Osteocyte (in vitro differentiated cells): ENCODE measurements at regions not wholly inside any gene's neighbourhood (a gene's known extent, or its start where the extent isn't known, plus 50 kb on each side); places are given as distances from the start of the nearest gene placed in this dataset.

ENCODE experiments used
- DNase-seq: peaks from one replicate; pipeline ENCODE4 v3.0.0; 2021; ENCODE audit warnings: mixed read lengths; ENCODE audit not compliant: unreplicated experiment; ENCODE audit errors: extremely low spot score
- H3K27ac Mint-ChIP-seq: one replicate; pipeline ENCODE4 v1.8.0; 2021; ENCODE audit warnings: mild to moderate bottlenecking, mixed read lengths; ENCODE audit not compliant: unreplicated experiment
- H3K27me3 Mint-ChIP-seq: one replicate; pipeline ENCODE4 v1.8.0; 2021; ENCODE audit warnings: mixed read lengths; ENCODE audit not compliant: unreplicated experiment
- H3K36me3 Mint-ChIP-seq: one replicate; pipeline ENCODE4 v1.8.0; 2021; ENCODE audit warnings: mixed read lengths; ENCODE audit not compliant: unreplicated experiment
- H3K4me1 Mint-ChIP-seq: one replicate; pipeline ENCODE4 v1.8.0; 2021; ENCODE audit warnings: mixed read lengths; ENCODE audit not compliant: unreplicated experiment
- H3K4me3 Mint-ChIP-seq: one replicate; pipeline ENCODE4 v1.8.0; 2021; ENCODE audit warnings: mild to moderate bottlenecking, moderate library complexity, mixed read lengths; ENCODE audit not compliant: unreplicated experiment
- H3K9me3 Mint-ChIP-seq: one replicate; pipeline ENCODE4 v1.8.0; 2021; ENCODE audit warnings: mixed read lengths; ENCODE audit not compliant: unreplicated experiment
- CTCF ChIP-seq: fragments of 200-600 bp; sonication (generic); IDR thresholded peaks from 2 replicates; pipeline ENCODE4 v1.5.0; 2021; ENCODE audit warnings: antibody characterized with exemption, mild to moderate bottlenecking, moderate library complexity

DNA sequence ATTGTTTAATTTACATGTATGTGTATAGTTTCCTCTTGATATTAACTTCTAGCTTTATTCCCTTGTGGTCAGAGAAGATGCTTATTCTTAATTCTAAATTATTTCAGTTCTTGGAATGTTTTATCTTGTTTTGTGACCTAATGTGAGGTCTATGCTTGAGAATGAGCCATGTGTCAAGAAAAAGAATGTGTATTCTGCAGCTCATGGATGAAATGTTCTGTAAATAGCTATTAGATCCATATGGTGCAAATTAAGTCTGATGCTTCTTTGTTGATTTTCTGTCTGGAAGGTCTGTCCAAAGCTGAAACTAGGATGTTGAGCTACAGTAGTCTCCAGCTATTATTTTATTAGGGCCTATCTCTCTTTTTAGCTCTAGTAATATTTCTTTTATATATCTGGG is 187.3 kb upstream of the RASGEF1B start:
- DNase-seq = no peak
- Mint-ChIP-seq H3K27ac (no peak overlapping the region), H3K4me3 (no peak overlapping the region), H3K27me3 (no peaks in the 10 kb centered on the region), H3K36me3 (no peaks in the 10 kb centered on the region), H3K4me1 (no peaks in the 10 kb centered on the region), H3K9me3 (peaks cover 7% of the 10 kb centered on the region)
- TF ChIP-seq CTCF = no peak

DNA sequence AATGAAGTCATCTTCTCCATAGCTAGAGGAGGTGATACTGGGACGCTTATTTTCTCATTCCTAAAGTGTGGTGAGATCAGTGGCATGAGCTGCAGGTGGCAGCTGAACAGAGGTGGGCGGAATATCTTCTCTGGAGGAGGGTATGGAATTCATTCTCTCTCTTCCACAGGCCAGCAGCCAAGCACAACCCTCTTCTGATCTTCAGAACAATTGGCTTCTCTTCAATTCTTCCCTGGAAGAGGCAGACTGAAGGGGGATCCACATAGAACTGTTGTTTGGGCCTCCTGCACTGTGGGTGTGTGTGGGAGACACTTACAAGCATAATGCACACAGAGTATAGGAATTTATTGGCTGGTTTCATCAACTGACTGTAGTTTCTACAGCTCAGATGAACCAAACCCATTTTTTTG is 180.4 kb upstream of the RASGEF1B start:
- TF ChIP-seq CTCF = no peak
- no peak overlapping the region for H3K4me3 Mint-ChIP-seq
- no peak for DNase-seq
- no peaks in the 10 kb centered on the region for H3K36me3 Mint-ChIP-seq
- H3K27me3 Mint-ChIP-seq = peaks cover 2% of the 10 kb centered on the region
- H3K27ac Mint-ChIP-seq = no peak overlapping the region
- H3K4me1 Mint-ChIP-seq = no peaks in the 10 kb centered on the region
- H3K9me3 Mint-ChIP-seq = peaks cover 7% of the 10 kb centered on the region

DNA sequence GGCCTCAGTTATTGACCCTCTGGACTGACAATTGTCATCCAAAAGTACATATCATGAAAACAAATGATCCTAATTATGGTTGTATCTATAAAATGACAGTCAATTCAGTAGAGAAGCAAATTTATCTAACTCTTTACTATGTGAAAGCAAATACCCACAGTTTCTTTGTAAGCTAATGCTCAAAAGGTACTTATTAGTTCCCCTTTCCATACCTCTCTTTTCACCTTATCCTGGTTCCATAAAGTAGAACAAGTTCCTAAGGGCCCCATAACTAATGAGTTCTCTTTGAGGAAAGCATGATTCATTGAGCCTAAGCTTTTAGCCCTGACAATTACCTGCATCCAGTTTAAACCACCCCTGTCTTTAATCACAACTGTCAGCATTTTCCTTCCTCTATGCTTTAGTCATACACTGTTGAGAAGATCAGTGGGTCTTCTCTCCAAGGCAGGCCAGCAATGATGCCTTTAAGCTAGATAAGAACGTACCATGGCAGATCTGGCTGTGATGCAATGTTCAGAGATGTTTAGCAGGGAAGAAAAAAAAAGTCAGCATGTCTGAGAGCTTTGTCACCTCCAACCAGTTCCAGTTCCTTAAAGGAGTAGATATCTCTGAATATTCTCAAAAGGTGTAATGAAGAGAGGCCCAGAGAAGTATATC is 179.7 kb upstream of the RASGEF1B start:
- no peaks in the 10 kb centered on the region for H3K4me1 Mint-ChIP-seq
- no peak for DNase-seq
- H3K27ac Mint-ChIP-seq = no peak overlapping the region
- no peaks in the 10 kb centered on the region for H3K36me3 Mint-ChIP-seq
- H3K9me3 Mint-ChIP-seq = peaks cover 4% of the 10 kb centered on the region
- H3K4me3 Mint-ChIP-seq = no peak overlapping the region
- TF ChIP-seq CTCF = no peak
- peaks cover 2% of the 10 kb centered on the region for H3K27me3 Mint-ChIP-seq

- Mint-ChIP-seq H3K4me1 (no peaks in the 10 kb centered on the region), H3K27ac (no peak overlapping the region), H3K4me3 (no peak overlapping the region), H3K9me3 (no peaks in the 10 kb centered on the region), H3K36me3 (no peaks in the 10 kb centered on the region), H3K27me3 (peaks cover 2% of the 10 kb centered on the region)
- DNase-seq = no peak
- TF ChIP-seq CTCF = no peak
These were observed 179.0 kb upstream of the RASGEF1B start for GRCh38 chr4:81650606-81651242.

GRCh38 chr4:81648576-81649275 is 177.0 kb upstream of the RASGEF1B start:
- DNase-seq = no peak
- Mint-ChIP-seq H3K9me3 (peaks cover 4% of the 10 kb centered on the region), H3K27ac (no peak overlapping the region), H3K27me3 (peaks cover 2% of the 10 kb centered on the region), H3K36me3 (no peaks in the 10 kb centered on the region), H3K4me3 (no peak overlapping the region), H3K4me1 (no peaks in the 10 kb centered on the region)
- TF ChIP-seq CTCF = no peak
